Lung (tissue), 11 donors: ENCODE measurements at regions not wholly inside any gene's neighbourhood (a gene's known extent, or its start where the extent isn't known, plus 50 kb on each side); places are given as distances from the start of the nearest gene placed in this dataset.
A peak's percentile ranks its signal among the peaks of the same experiment; 100 is the strongest.
"Not testable (repeated sequence)": the region's sequence is repeated elsewhere in the genome, so short reads cannot be mapped to it uniquely, and the experiment has no call there.

ENCODE experiments used
- ATAC-seq: fragments of 200-7000 bp; cut with Tn5 transposase; one replicate; pipeline ENCODE4 v1.9.1; 2020; ENCODE audit warnings: moderate number of reproducible peaks; ENCODE audit not compliant: insufficient read depth, low FRiP score
- DNase-seq, 3 donors: peaks; one replicate each; pipeline ENCODE4 v3.0.0-alpha.2; 2013 to 2017
- H3K27ac ChIP-seq, 2 donors: one replicate each; pipeline ENCODE4 v1.5.1; 2013; ENCODE audit warnings: mild to moderate bottlenecking in 2 of 2, moderate library complexity in 2 of 2, control low read depth in 1 of 2, inconsistent platforms in 1 of 2, low read depth in 1 of 2, low read length in 1 of 2
- H3K27me3 ChIP-seq, 3 donors: one replicate each; pipeline ENCODE4 v1.5.1; 2013; ENCODE audit warnings: low read length in 2 of 3; ENCODE audit not compliant: control insufficient read depth in 3 of 3, insufficient read depth in 3 of 3
- H3K36me3 ChIP-seq, 4 donors: one replicate each; pipeline ENCODE4 v1.5.1; 2013; ENCODE audit warnings: low read length in 4 of 4, mild to moderate bottlenecking in 1 of 4, moderate library complexity in 1 of 4; ENCODE audit not compliant: control insufficient read depth in 4 of 4, insufficient read depth in 4 of 4
- H3K4me1 ChIP-seq, 5 donors: one replicate each; pipeline ENCODE4 v1.5.1; 2013; ENCODE audit warnings: low read length in 5 of 5, mild to moderate bottlenecking in 2 of 5, moderate library complexity in 1 of 5; ENCODE audit not compliant: control insufficient read depth in 5 of 5, insufficient read depth in 5 of 5
- H3K4me3 ChIP-seq: one replicate; pipeline ENCODE4 v1.5.1; 2013; ENCODE audit warnings: mild to moderate bottlenecking, control low read depth, moderate library complexity
- H3K9ac ChIP-seq, 2 donors: one replicate each; pipeline ENCODE4 v1.5.1; 2013; ENCODE audit warnings: low read length in 2 of 2, control low read depth in 1 of 2; ENCODE audit not compliant: insufficient read depth in 1 of 2
- H3K9me3 ChIP-seq, 4 donors: one replicate each; pipeline ENCODE4 v1.5.1; 2013; ENCODE audit warnings: low read length in 3 of 4, mild to moderate bottlenecking in 1 of 4, moderate library complexity in 1 of 4; ENCODE audit not compliant: control insufficient read depth in 4 of 4, insufficient read depth in 3 of 4
- CTCF ChIP-seq: IDR thresholded peaks from 2 replicates; pipeline ENCODE4 v1.5.1; 2012; ENCODE audit warnings: mild to moderate bottlenecking; ENCODE audit errors: control extremely low read depth, extremely low read depth
- whole genome bisulfite sequencing, 2 donors: extraction: QIAGEN DNeasy Blood & Tissue Kit; methylation state at CpG; one replicate each; pipeline ENCODE4 v1.1.7; 2013; 5-methylcytosine and 5-hydroxymethylcytosine counted together
- donor health status: control.
- donor health status: control.
- donor health status: Bipolar disorder and iron deficiency.
- donor health status: healthy.
- donor health status: DM: yes; HTN: yes; CAD: no.

GRCh38 chr20:53763707-53764414 lies 170.2 kb upstream of the ZNF217 start:
- no peaks in the 10 kb centered on the region for H3K9me3 ChIP-seq
- peaks cover 0 to 18% (median 4%) of the 10 kb centered on the region in 5 donors for H3K4me1 ChIP-seq
- H3K4me3 ChIP-seq: no peak overlapping the region
- DNase-seq: peak; percentile 65 to 85 (median 82)
- H3K27me3 ChIP-seq: no peaks in the 10 kb centered on the region
- ATAC-seq: no peak
- no peaks in the 10 kb centered on the region for H3K36me3 ChIP-seq
- TF ChIP-seq CTCF: no peak
- H3K9ac ChIP-seq: peak overlapping the region; percentile 31 to 50
- H3K27ac ChIP-seq: no peak overlapping the region
- WGBS, 2 donors: 33 to 61% methylated on average over 12 of the region's 12 CpGs

GRCh38 chr20:53762423-53762798 lies 168.8 kb upstream of the ZNF217 start:
- peaks cover 0 to 12% (median 4%) of the 10 kb centered on the region in 5 donors for H3K4me1 ChIP-seq
- not testable (repeated sequence) for ATAC-seq, DNase-seq, H3K9ac ChIP-seq, H3K27me3 ChIP-seq, H3K27ac ChIP-seq, H3K36me3 ChIP-seq, H3K4me3 ChIP-seq, H3K9me3 ChIP-seq
- 97 to 98% methylated on average over 11 of the region's 11 CpGs for WGBS, 2 donors

- Histone ChIP-seq H3K36me3 (no peaks in the 10 kb centered on the region), H3K27ac (no peak overlapping the region), H3K27me3 (no peaks in the 10 kb centered on the region), H3K9ac (no peak overlapping the region), H3K4me3 (no peak overlapping the region), H3K4me1 (peaks cover 0 to 12% (median 4%) of the 10 kb centered on the region in 5 donors), H3K9me3 (no peaks in the 10 kb centered on the region)
- 73 to 80% methylated on average over 4 of the region's 4 CpGs for WGBS, 2 donors
- no peak for DNase-seq
- no peak for TF ChIP-seq CTCF
- ATAC-seq: no peak
These were observed 166.4 kb upstream of the ZNF217 start for GRCh38 chr20:53760025-53760441.

- Histone ChIP-seq H3K4me3 (no peak overlapping the region), H3K9me3 (no peaks in the 10 kb centered on the region), H3K27ac (no peak overlapping the region), H3K9ac (no peak overlapping the region), H3K27me3 (no peaks in the 10 kb centered on the region), H3K36me3 (no peaks in the 10 kb centered on the region), H3K4me1 (peaks cover 0 to 3% (median 0%) of the 10 kb centered on the region in 5 donors)
- ATAC-seq: no peak
- 91 to 95% methylated on average over 18 of the region's 18 CpGs for WGBS, 2 donors
- DNase-seq: no peak
- TF ChIP-seq CTCF: no peak
These were observed 163.9 kb upstream of the ZNF217 start for GRCh38 chr20:53757472-53757913.
